HCT116 (cell line): ENCODE measurements at regions not wholly inside any gene's neighbourhood (a gene's known extent, or its start where the extent isn't known, plus 50 kb on each side); places are given as distances from the start of the nearest gene placed in this dataset.

Source experiments
- ATAC-seq: fragments of 200-7000 bp; cut with Tn5 transposase; 2 replicates; pipeline ENCODE4 v1.9.1; 2020; ENCODE audit warnings: mild to moderate bottlenecking, moderate library complexity
- BruUV-seq: library from RNA; stranded (reverse); fragments of 400-500 nt; replicated peaks from 2 replicates; lab custom pipeline; 2021; lab: Mats Ljungman, UMichigan
- CTCF ChIA-PET: fragments of 300-600 bp; sonication (Branson Sonifier 250); formaldehyde crosslinking; loops from one replicate; lab custom pipeline; 2021; ENCODE audit warnings: antibody characterized with exemption; lab: Charles Lee
- POLR2A ChIA-PET: fragments of 300-600, 350-600 bp; sonication (Branson Sonifier 250); formaldehyde crosslinking; loops from one replicate; lab custom pipeline; 2021; ENCODE audit warnings: antibody characterized with exemption; lab: Charles Lee
- RAD21 ChIA-PET, 2 experiments: fragments of 300-600 bp; sonication (Branson Sonifier 250); formaldehyde crosslinking; loops; one replicate each; lab custom pipeline; 2023; ENCODE audit warnings: low total read pairs in 2 of 2; ENCODE audit not compliant: uncharacterized antibody in 2 of 2, unreplicated experiment in 2 of 2, low non-redundant PET in 1 of 2; lab: Charles Lee
- DNase-seq: peaks from one replicate; pipeline ENCODE4 v3.0.0-alpha.2; 2010; ENCODE audit warnings: low read depth, low spot score
- H2AFZ ChIP-seq: fragments of 200-600 bp; shearing (Covaris generic), sonication (generic); 2 replicates; pipeline ENCODE4 v1.6.1; 2017; ENCODE audit warnings: low read depth, mixed run types, mixed read lengths, antibody characterized with exemption, low read length; ENCODE audit not compliant: poor library complexity, severe bottlenecking
- H3K27ac ChIP-seq: 2 replicates; pipeline ENCODE4 v1.5.1; 2012; ENCODE audit warnings: low read depth, low read length
- H3K27me3 ChIP-seq: fragments of 200-600 bp; sonication (generic); 2 replicates; pipeline ENCODE4 v1.6.1; 2016; ENCODE audit warnings: mixed run types, low read length, mixed read lengths; ENCODE audit not compliant: insufficient read depth
- H3K36me3 ChIP-seq, 2 experiments: fragments of 200-500 bp in 1 of 2; fragments of 200-600 bp in 1 of 2; sonication (Bioruptor generic) in 1 of 2; sonication (generic) in 1 of 2; 2 replicates each; pipeline versions ENCODE4 v1.5.1 to v1.6.1; 2014 to 2016; ENCODE audit warnings: low read length in 2 of 2, inconsistent platforms in 1 of 2, mixed read lengths in 1 of 2, mixed run types in 1 of 2; ENCODE audit not compliant: insufficient read depth in 2 of 2, control insufficient read depth in 1 of 2
- H3K4me1 ChIP-seq, 2 experiments: fragments of 200-600 bp in 1 of 2; sonication (generic) in 1 of 2; 2 replicates each; pipeline versions ENCODE4 v1.5.1 to v1.6.1; 2012 to 2017; ENCODE audit warnings: low read length in 2 of 2, inconsistent platforms in 1 of 2, mild to moderate bottlenecking in 1 of 2, mixed read lengths in 1 of 2, mixed run types in 1 of 2, moderate library complexity in 1 of 2; ENCODE audit not compliant: insufficient read depth in 2 of 2, control insufficient read depth in 1 of 2
- H3K4me2 ChIP-seq: fragments of 200-600 bp; sonication (generic); 2 replicates; pipeline ENCODE4 v1.6.1; 2017; ENCODE audit warnings: mixed run types, low read length, mixed read lengths
- H3K4me3 ChIP-seq, 2 experiments: fragments of 200-600 bp in 1 of 2; sonication (generic) in 1 of 2; replicated peaks in 1 of 2; 2 replicates each; pipeline ENCODE4 v1.5.1; 2011 to 2016; ENCODE audit warnings: low read length in 2 of 2, control low read depth in 1 of 2, low read depth in 1 of 2, mild to moderate bottlenecking in 1 of 2, mixed read lengths in 1 of 2, mixed run types in 1 of 2
- H3K79me2 ChIP-seq: fragments of 200-600 bp; sonication (generic); 2 replicates; pipeline ENCODE4 v1.6.1; 2017; ENCODE audit warnings: mild to moderate bottlenecking, mixed run types, low read length, moderate library complexity, mixed read lengths; ENCODE audit not compliant: insufficient read depth
- H3K9ac ChIP-seq: fragments of 200-600 bp; sonication (generic); 2 replicates; pipeline ENCODE4 v1.6.1; 2016; ENCODE audit warnings: low read length, mixed read lengths
- H3K9me2 ChIP-seq: fragments of 200-600 bp; sonication (generic), shearing (Covaris generic); 2 replicates; pipeline ENCODE4 v1.6.1; 2017; ENCODE audit warnings: mixed run types, mild to moderate bottlenecking, moderate library complexity; ENCODE audit not compliant: insufficient read depth
- H3K9me3 ChIP-seq, 2 experiments: fragments of 200-500 bp in 1 of 2; fragments of 200-600 bp in 1 of 2; sonication (Bioruptor generic) in 1 of 2; sonication (generic) in 1 of 2; 2 replicates each; pipeline ENCODE4 v1.6.1; 2014 to 2017; ENCODE audit warnings: low read length in 2 of 2, mixed read lengths in 2 of 2, inconsistent platforms in 1 of 2, low read depth in 1 of 2, mild to moderate bottlenecking in 1 of 2, mixed run types in 1 of 2, moderate library complexity in 1 of 2; ENCODE audit not compliant: control insufficient read depth in 1 of 2, insufficient read depth in 1 of 2
- H4K20me1 ChIP-seq: fragments of 200-600 bp; sonication (generic), shearing (Covaris generic); 2 replicates; pipeline ENCODE4 v1.6.1; 2017; ENCODE audit warnings: mixed run types, mild to moderate bottlenecking, moderate library complexity; ENCODE audit not compliant: insufficient read depth
- CEBPB ChIP-seq: IDR thresholded peaks from 2 replicates; pipeline ENCODE4 v1.6.1; 2012; ENCODE audit warnings: low read depth
- EGR1 ChIP-seq: IDR thresholded peaks from 2 replicates; pipeline ENCODE4 v1.6.1; 2012; ENCODE audit warnings: low read depth
- ELF1 ChIP-seq: IDR thresholded peaks from 2 replicates; pipeline ENCODE4 v1.6.1; 2012; ENCODE audit warnings: low read depth, borderline replicate concordance
- JUND ChIP-seq: IDR thresholded peaks from 2 replicates; pipeline ENCODE4 v1.6.1; 2012
- POLR2A ChIP-seq: IDR thresholded peaks from 2 replicates; pipeline ENCODE4 v1.7.0; 2011; ENCODE audit warnings: borderline replicate concordance; ENCODE audit not compliant: insufficient read depth, insufficient read length; ENCODE audit errors: extremely low read depth
- POLR2AphosphoS5 ChIP-seq: IDR thresholded peaks from 2 replicates; pipeline ENCODE4 v1.6.1; 2011; ENCODE audit warnings: mild to moderate bottlenecking, low read depth, low read length, moderate library complexity
- SIN3A ChIP-seq: IDR thresholded peaks from 2 replicates; pipeline ENCODE4 v1.6.1; 2012; ENCODE audit warnings: low read depth
- SP1 ChIP-seq: IDR thresholded peaks from 2 replicates; pipeline ENCODE4 v1.6.1; 2012; ENCODE audit warnings: low read depth
- SRF ChIP-seq: IDR thresholded peaks from 2 replicates; pipeline ENCODE4 v1.6.1; 2012; ENCODE audit warnings: low read depth
- TCF7L2 ChIP-seq: IDR thresholded peaks from 2 replicates; pipeline ENCODE4 v1.7.0; 2011; ENCODE audit warnings: borderline replicate concordance, inconsistent platforms; ENCODE audit not compliant: insufficient read depth, insufficient read length; ENCODE audit errors: extremely low read depth
- YY1 ChIP-seq: IDR thresholded peaks from 2 replicates; pipeline ENCODE4 v1.6.1; 2011; ENCODE audit warnings: low read length, low read depth, moderate library complexity, mild to moderate bottlenecking; ENCODE audit not compliant: insufficient replicate concordance; ENCODE audit errors: extremely low read depth
- ZNF274 ChIP-seq: fragments of 200-500 bp; sonication (Bioruptor generic); IDR thresholded peaks from 2 replicates; pipeline ENCODE4 v1.6.1; 2014; ENCODE audit warnings: mild to moderate bottlenecking, low read depth, low read length, inconsistent platforms
- intact Hi-C: fragments of 100-400 bp; cut with micrococcal nuclease; formaldehyde crosslinking; loops from 2 replicates; pipeline ENCODE4 v1.10.0; 2022
- TF ChIP-seq, protein P1 (sequence below): IDR thresholded peaks from 2 replicates; pipeline ENCODE4 v1.6.1; 2012
- TF ChIP-seq, protein P2 (sequence below): IDR thresholded peaks from 2 replicates; pipeline ENCODE4 v1.6.1; 2012
- TF ChIP-seq, protein P3 (sequence below), 3 experiments: fragments of 200-600 bp in 1 of 3; sonication (generic) in 1 of 3; IDR thresholded peaks in 2 of 3; conservative IDR thresholded peaks in 1 of 3; 2 replicates each; pipeline ENCODE4 v1.5.1; 2012 to 2017; ENCODE audit warnings: low read depth in 2 of 3, low read length in 2 of 3, antibody characterized with exemption in 1 of 3, borderline replicate concordance in 1 of 3, control low read depth in 1 of 3, mild to moderate bottlenecking in 1 of 3, mixed read lengths in 1 of 3, mixed run types in 1 of 3, moderate library complexity in 1 of 3; ENCODE audit not compliant: insufficient read depth in 1 of 3

DNA sequence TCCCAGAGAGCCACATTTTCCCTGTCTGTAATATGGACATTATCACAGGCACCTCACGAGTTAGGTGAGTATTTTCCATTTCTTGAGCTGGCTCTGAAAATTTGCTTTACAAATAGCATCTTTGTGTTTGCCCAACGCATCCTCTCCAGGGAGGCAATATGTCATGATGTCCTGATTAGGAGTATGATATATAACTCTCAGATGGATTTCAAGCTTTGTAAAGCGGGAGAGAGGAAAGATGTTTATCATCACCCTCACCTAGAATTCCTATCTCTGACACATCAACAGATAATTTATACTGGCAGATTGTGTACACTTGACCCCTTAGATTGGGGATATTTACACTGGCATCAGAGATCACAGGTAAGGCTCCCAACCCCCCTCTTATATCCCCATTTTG lies 730.7 kb upstream of the RGS18 start:
- no peak for ATAC-seq
- H3K9ac ChIP-seq, result no peak overlapping the region
- RAD21 ChIA-PET, result no interaction called here
- TF ChIP-seq SRF, result no peak
- TF ChIP-seq, protein P1, sequence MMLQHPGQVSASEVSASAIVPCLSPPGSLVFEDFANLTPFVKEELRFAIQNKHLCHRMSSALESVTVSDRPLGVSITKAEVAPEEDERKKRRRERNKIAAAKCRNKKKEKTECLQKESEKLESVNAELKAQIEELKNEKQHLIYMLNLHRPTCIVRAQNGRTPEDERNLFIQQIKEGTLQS, result no peak
- TF ChIP-seq, protein P2, sequence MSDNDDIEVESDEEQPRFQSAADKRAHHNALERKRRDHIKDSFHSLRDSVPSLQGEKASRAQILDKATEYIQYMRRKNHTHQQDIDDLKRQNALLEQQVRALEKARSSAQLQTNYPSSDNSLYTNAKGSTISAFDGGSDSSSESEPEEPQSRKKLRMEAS, result no peak
- TF ChIP-seq JUND, result no peak
- no peak for TF ChIP-seq SIN3A
- no peak for TF ChIP-seq EGR1
- TF ChIP-seq TCF7L2, result no peak
- no peak for TF ChIP-seq POLR2A
- no peak for TF ChIP-seq POLR2AphosphoS5
- no peak for TF ChIP-seq ZNF274
- TF ChIP-seq ELF1, result no peak
- no peak for TF ChIP-seq YY1
- TF ChIP-seq SP1, result no peak
- TF ChIP-seq, protein P3, sequence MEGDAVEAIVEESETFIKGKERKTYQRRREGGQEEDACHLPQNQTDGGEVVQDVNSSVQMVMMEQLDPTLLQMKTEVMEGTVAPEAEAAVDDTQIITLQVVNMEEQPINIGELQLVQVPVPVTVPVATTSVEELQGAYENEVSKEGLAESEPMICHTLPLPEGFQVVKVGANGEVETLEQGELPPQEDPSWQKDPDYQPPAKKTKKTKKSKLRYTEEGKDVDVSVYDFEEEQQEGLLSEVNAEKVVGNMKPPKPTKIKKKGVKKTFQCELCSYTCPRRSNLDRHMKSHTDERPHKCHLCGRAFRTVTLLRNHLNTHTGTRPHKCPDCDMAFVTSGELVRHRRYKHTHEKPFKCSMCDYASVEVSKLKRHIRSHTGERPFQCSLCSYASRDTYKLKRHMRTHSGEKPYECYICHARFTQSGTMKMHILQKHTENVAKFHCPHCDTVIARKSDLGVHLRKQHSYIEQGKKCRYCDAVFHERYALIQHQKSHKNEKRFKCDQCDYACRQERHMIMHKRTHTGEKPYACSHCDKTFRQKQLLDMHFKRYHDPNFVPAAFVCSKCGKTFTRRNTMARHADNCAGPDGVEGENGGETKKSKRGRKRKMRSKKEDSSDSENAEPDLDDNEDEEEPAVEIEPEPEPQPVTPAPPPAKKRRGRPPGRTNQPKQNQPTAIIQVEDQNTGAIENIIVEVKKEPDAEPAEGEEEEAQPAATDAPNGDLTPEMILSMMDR (IDR thresholded peaks at IDR 0.05 in 2 of 3, conservative IDR thresholded peaks at IDR 0.05 in 1 of 3; ENCODE audit: borderline replicate concordance in 1 of 3, insufficient read depth in 1 of 3, low read depth in 2 of 3, low read length in 2 of 3), result no peak
- TF ChIP-seq CEBPB, result no peak
- TF ChIP-seq, all 23 proteins: peak for 0
- Histone ChIP-seq H3K4me3 (no peak overlapping the region), H3K4me1 (no peaks in the 10 kb centered on the region), H3K9me3 (no peaks in the 10 kb centered on the region), H2AFZ (no peak overlapping the region), H3K27me3 (no peaks in the 10 kb centered on the region), H3K9me2 (no peaks in the 10 kb centered on the region), H3K79me2 (no peaks in the 10 kb centered on the region), H3K36me3 (no peaks in the 10 kb centered on the region), H4K20me1 (no peaks in the 10 kb centered on the region), H3K4me2 (no peak overlapping the region), H3K27ac (no peak overlapping the region)
- intact Hi-C loops, result no loop called here
- CTCF ChIA-PET, result no interaction called here
- no peak for DNase-seq
- BruUV-seq, result no TSS peak
- POLR2A ChIA-PET, result no interaction called here
